ENCODE measurements at regions not wholly inside any gene's neighbourhood (a gene's known extent, or its start where the extent isn't known, plus 50 kb on each side); places are given as distances from the start of the nearest gene placed in this dataset.

GRCh38 chr13:85334187-85334586, 465.0 kb downstream of the SLITRK6 start:
- Mint-ChIP-seq H3K9me3 (ENCODE audit: insufficient read depth) (peaks cover 2% of the 10 kb centered on the region), H3K27ac (no peak overlapping the region), H3K27me3 (no peaks in the 10 kb centered on the region), H3K4me1 (no peaks in the 10 kb centered on the region), H3K4me3 (no peak overlapping the region)
- H3K4me2 ChIP-seq (replicated peaks; ENCODE audit: low read depth, low read length, poor library complexity, severe bottlenecking): no peak overlapping the region
- no peak overlapping the region for H3K9ac ChIP-seq (ENCODE audit: low read length)
- 100% methylated on average over 4 of the region's 4 CpGs for WGBS (ENCODE audit: insufficient coverage)
- DNase-seq: no peak
- no peaks in the 10 kb centered on the region for H3K79me2 ChIP-seq (ENCODE audit: control insufficient read depth, insufficient read depth, low read length)
- POLR2A ChIA-PET: no interaction called here
- ATAC-seq (ENCODE audit: low read depth): no peak
- H3K27me3 ChIP-seq (replicated peaks in 1 of 4; ENCODE audit: control extremely low read depth in 1 of 4, control insufficient read depth in 3 of 4, insufficient read depth in 4 of 4, low read length in 3 of 4): no peaks in the 10 kb centered on the region
- no peak overlapping the region for H2AFZ ChIP-seq (ENCODE audit: insufficient read depth, low read depth, low read length, poor library complexity, severe bottlenecking)
- peaks cover 0 to 2% (median 0%) of the 10 kb centered on the region in 3 donors for H3K9me3 ChIP-seq (ENCODE audit: control extremely low read depth in 1 of 3, control insufficient read depth in 2 of 3, insufficient read depth in 1 of 3, low read length in 2 of 3)
- no peak for TF ChIP-seq EZH2 (IDR thresholded peaks at IDR 0.05; ENCODE audit: borderline replicate concordance, insufficient read depth, low read depth, low read length, poor library complexity, severe bottlenecking)
- TF ChIP-seq, protein P1, sequence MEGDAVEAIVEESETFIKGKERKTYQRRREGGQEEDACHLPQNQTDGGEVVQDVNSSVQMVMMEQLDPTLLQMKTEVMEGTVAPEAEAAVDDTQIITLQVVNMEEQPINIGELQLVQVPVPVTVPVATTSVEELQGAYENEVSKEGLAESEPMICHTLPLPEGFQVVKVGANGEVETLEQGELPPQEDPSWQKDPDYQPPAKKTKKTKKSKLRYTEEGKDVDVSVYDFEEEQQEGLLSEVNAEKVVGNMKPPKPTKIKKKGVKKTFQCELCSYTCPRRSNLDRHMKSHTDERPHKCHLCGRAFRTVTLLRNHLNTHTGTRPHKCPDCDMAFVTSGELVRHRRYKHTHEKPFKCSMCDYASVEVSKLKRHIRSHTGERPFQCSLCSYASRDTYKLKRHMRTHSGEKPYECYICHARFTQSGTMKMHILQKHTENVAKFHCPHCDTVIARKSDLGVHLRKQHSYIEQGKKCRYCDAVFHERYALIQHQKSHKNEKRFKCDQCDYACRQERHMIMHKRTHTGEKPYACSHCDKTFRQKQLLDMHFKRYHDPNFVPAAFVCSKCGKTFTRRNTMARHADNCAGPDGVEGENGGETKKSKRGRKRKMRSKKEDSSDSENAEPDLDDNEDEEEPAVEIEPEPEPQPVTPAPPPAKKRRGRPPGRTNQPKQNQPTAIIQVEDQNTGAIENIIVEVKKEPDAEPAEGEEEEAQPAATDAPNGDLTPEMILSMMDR (IDR thresholded peaks at IDR 0.05): no peak
- no peak overlapping the region for H3K4me3 ChIP-seq (ENCODE audit: control extremely low read depth in 1 of 5, extremely low read depth in 1 of 5, insufficient read depth in 1 of 5, low read depth in 2 of 5, low read length in 4 of 5)
- H3K36me3 ChIP-seq (replicated peaks in 1 of 2; ENCODE audit: control extremely low read depth in 1 of 2, control insufficient read depth in 1 of 2, extremely low read depth in 1 of 2, insufficient read depth in 2 of 2, low read length in 1 of 2): no peaks in the 10 kb centered on the region
- no peaks in the 10 kb centered on the region for H4K20me1 ChIP-seq (ENCODE audit: control insufficient read depth, insufficient read depth, low read length, poor library complexity, severe bottlenecking)
- CTCF ChIA-PET: no interaction called here
- intact Hi-C loops (cut with micrococcal nuclease): no loop called here
- no peaks in the 10 kb centered on the region for H3K4me1 ChIP-seq (ENCODE audit: control insufficient read depth in 2 of 2, insufficient read depth in 2 of 2, low read length in 2 of 2)
- H3K27ac ChIP-seq (ENCODE audit: low read length in 2 of 2): no peak overlapping the region

DNA sequence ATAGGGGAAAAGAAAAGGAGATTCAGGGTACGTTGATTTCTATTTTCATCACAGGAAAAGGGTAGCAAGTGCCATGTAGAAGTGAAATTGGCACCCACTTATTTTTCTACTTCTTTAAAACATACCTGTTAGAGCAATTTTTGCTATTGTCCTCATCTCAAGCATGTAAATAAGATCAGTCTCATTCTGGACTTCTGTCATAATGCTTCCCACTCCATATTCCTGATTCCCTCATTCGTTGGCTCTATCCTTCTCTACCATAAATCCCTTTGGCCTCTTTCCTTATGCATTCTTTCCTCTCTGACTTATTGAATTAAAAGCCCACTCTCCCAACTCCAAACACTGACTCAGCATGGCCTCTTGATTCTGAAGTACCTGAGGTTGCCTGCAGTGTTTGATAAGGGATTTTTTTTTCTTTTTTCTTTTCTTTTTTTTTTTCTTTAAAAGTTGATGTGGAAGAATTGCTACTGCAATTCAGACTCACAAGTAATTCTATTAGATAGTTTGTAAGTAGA, 465.7 kb downstream of the SLITRK6 start:
- peaks cover 0 to 2% (median 0%) of the 10 kb centered on the region in 3 donors for H3K9me3 ChIP-seq (ENCODE audit: control extremely low read depth in 1 of 3, control insufficient read depth in 2 of 3, insufficient read depth in 1 of 3, low read length in 2 of 3)
- intact Hi-C loops (cut with micrococcal nuclease): no loop called here
- no peak overlapping the region for H3K4me3 ChIP-seq (ENCODE audit: control extremely low read depth in 1 of 5, extremely low read depth in 1 of 5, insufficient read depth in 1 of 5, low read depth in 2 of 5, low read length in 4 of 5)
- no peaks in the 10 kb centered on the region for H3K79me2 ChIP-seq (ENCODE audit: control insufficient read depth, insufficient read depth, low read length)
- Mint-ChIP-seq H3K9me3 (ENCODE audit: insufficient read depth) (peaks cover 2% of the 10 kb centered on the region), H3K27me3 (no peaks in the 10 kb centered on the region), H3K4me1 (no peaks in the 10 kb centered on the region), H3K4me3 (no peak overlapping the region), H3K27ac (no peak overlapping the region)
- DNase-seq (no peak), ATAC-seq (ENCODE audit: low read depth) (no peak)
- H3K9ac ChIP-seq (ENCODE audit: low read length): no peak overlapping the region
- no peaks in the 10 kb centered on the region for H4K20me1 ChIP-seq (ENCODE audit: control insufficient read depth, insufficient read depth, low read length, poor library complexity, severe bottlenecking)
- 0% methylated on average over 1 of the region's 2 CpGs for WGBS (ENCODE audit: insufficient coverage)
- no peak for TF ChIP-seq EZH2 (IDR thresholded peaks at IDR 0.05; ENCODE audit: borderline replicate concordance, insufficient read depth, low read depth, low read length, poor library complexity, severe bottlenecking)
- ChIA-PET POLR2A (no interaction called here), CTCF (no interaction called here)
- H3K27me3 ChIP-seq (replicated peaks in 1 of 4; ENCODE audit: control extremely low read depth in 1 of 4, control insufficient read depth in 3 of 4, insufficient read depth in 4 of 4, low read length in 3 of 4): no peaks in the 10 kb centered on the region
- H2AFZ ChIP-seq (ENCODE audit: insufficient read depth, low read depth, low read length, poor library complexity, severe bottlenecking): no peak overlapping the region
- no peak overlapping the region for H3K27ac ChIP-seq (ENCODE audit: low read length in 2 of 2)
- H3K4me2 ChIP-seq (replicated peaks; ENCODE audit: low read depth, low read length, poor library complexity, severe bottlenecking): no peak overlapping the region
- no peaks in the 10 kb centered on the region for H3K4me1 ChIP-seq (ENCODE audit: control insufficient read depth in 2 of 2, insufficient read depth in 2 of 2, low read length in 2 of 2)
- no peaks in the 10 kb centered on the region for H3K36me3 ChIP-seq (replicated peaks in 1 of 2; ENCODE audit: control extremely low read depth in 1 of 2, control insufficient read depth in 1 of 2, extremely low read depth in 1 of 2, insufficient read depth in 2 of 2, low read length in 1 of 2)

Data from B cell (primary cell).